ENCODE measurements at regions not wholly inside any gene's neighbourhood (a gene's known extent, or its start where the extent isn't known, plus 50 kb on each side); places are given as distances from the start of the nearest gene placed in this dataset.

- TF ChIP-seq EZH2 (IDR thresholded peaks at IDR 0.05; ENCODE audit: low read length, unreplicated experiment) (no peak), EZH2phosphoT487 (IDR thresholded peaks at IDR 0.05; ENCODE audit: borderline replicate concordance, low read length) (no peak)
These were observed 231.2 kb upstream of the HAND2 start for GRCh38 chr4:173761236-173761635.

All from PC-3 (cell line).